ENCODE measurements at regions not wholly inside any gene's neighbourhood (a gene's known extent, or its start where the extent isn't known, plus 50 kb on each side); places are given as distances from the start of the nearest gene placed in this dataset.
A peak's percentile ranks its signal among the peaks of the same experiment; 100 is the strongest.

DNA sequence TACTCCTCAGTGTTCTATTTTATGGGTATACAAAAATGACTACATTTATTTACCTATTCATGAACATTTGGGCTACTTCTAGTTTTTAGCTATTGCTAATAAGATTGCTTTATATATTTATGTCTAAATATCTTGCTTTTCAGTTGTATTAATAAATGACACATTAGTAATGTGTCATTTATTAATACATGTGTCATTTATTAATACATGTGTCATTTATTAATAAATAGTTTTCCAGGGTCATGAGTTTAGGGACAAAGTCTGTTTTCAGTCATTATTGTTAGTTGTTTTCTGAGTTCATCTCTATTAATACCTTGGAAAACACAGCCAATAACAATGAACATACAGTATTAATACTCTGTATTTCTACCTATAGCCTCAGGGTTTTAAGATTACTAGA is 1630.7 kb upstream of the IGFBP7 start:
- H3K27me3 ChIP-seq, result no peaks in the 10 kb centered on the region
- no peak overlapping the region for H3K4me3 ChIP-seq
- no peak overlapping the region for H3K27ac ChIP-seq
- DNase-seq (ENCODE audit: low read depth in 1 of 2, low spot score in 1 of 2), result no peak
- H3K9me3 ChIP-seq (ENCODE audit: low read depth), result no peaks in the 10 kb centered on the region
- H3K36me3 ChIP-seq, result no peaks in the 10 kb centered on the region
- no peaks in the 10 kb centered on the region for H3K4me1 ChIP-seq (ENCODE audit: low read depth)
- TF ChIP-seq, protein P1, sequence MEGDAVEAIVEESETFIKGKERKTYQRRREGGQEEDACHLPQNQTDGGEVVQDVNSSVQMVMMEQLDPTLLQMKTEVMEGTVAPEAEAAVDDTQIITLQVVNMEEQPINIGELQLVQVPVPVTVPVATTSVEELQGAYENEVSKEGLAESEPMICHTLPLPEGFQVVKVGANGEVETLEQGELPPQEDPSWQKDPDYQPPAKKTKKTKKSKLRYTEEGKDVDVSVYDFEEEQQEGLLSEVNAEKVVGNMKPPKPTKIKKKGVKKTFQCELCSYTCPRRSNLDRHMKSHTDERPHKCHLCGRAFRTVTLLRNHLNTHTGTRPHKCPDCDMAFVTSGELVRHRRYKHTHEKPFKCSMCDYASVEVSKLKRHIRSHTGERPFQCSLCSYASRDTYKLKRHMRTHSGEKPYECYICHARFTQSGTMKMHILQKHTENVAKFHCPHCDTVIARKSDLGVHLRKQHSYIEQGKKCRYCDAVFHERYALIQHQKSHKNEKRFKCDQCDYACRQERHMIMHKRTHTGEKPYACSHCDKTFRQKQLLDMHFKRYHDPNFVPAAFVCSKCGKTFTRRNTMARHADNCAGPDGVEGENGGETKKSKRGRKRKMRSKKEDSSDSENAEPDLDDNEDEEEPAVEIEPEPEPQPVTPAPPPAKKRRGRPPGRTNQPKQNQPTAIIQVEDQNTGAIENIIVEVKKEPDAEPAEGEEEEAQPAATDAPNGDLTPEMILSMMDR (IDR thresholded peaks at IDR 0.05; ENCODE audit: low read depth, low read length), result no peak

DNA sequence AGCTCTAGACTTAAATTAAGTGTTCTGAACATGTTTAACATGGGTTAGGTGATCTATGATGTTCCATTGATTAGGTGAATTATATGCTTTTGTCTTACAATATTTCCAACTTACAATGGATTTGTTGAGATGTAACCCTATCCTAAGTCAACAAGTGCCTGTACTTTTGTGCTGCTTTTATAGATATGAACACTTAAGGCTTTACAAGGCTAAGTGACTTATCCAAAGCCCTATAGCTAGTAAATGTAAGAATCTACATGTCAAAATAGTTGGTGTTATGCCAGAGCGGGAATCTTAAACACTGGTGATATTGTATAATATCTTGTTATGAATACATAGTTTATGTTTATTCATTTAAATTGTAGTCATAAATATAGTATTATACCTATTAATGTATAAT is 1629.1 kb upstream of the IGFBP7 start:
- H3K27me3 ChIP-seq, result no peaks in the 10 kb centered on the region
- H3K4me3 ChIP-seq, result no peak overlapping the region
- H3K9me3 ChIP-seq (ENCODE audit: low read depth), result no peaks in the 10 kb centered on the region
- no peaks in the 10 kb centered on the region for H3K4me1 ChIP-seq (ENCODE audit: low read depth)
- TF ChIP-seq, protein P1 (IDR thresholded peaks at IDR 0.05; ENCODE audit: low read depth, low read length), result no peak
- H3K36me3 ChIP-seq, result no peaks in the 10 kb centered on the region
- H3K27ac ChIP-seq, result no peak overlapping the region
- no peak for DNase-seq (ENCODE audit: low read depth in 1 of 2, low spot score in 1 of 2)

DNA sequence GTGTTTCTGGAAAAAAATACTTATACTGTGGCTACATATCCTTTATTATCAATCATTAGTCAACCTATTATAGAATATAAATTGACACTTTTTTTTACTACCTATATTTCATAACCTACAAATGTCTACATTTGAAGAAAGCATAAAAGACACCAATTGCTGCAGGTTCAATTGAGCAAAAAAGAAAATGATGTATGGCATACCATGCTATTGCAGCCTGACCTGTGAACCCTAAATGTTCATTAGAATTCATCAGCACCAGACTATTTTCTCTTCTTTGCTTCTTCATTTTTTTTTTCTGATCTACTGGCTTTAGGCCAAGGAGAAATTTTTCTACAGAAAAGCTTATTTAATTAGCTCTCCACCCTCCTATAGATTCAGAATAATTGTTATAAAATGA is 1628.2 kb upstream of the IGFBP7 start:
- TF ChIP-seq, protein P1 (IDR thresholded peaks at IDR 0.05; ENCODE audit: low read depth, low read length), result no peak

DNA sequence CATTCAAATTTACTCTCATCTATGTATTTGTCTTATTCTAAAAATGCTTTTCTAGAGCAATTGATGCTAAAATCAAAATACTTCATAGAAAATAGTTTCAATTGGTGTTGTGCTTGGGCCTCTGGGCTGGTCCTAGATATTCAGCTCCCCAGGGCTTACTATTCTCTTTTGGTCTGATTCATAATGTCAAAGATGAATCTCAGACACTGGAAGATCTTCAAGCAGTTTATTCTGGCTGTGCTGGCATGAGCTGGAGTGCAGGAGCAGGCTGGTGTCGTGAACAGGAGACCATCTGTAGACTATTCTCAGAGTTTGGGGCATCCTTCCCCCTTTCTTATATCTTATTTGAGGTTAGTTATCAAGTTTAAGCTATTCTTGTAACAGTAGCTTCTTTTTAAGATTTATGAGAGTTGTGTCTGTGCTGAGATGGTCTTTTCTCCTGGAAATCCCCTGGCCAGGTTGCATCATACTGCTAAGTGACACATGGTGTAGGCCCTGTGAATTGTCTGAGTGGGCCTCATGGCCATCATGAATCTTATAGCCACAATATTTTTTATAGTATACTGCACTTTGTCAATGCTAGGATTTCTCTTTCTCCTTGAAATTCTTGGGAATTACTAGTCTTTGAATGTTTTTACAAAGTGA is 1624.0 kb upstream of the IGFBP7 start:
- no peak for DNase-seq (ENCODE audit: low read depth in 1 of 2, low spot score in 1 of 2)
- TF ChIP-seq, protein P1 (IDR thresholded peaks at IDR 0.05; ENCODE audit: low read depth, low read length), result no peak
- Histone ChIP-seq H3K27ac (no peak overlapping the region), H3K27me3 (no peaks in the 10 kb centered on the region), H3K4me1 (ENCODE audit: low read depth) (peaks cover 4% of the 10 kb centered on the region), H3K36me3 (no peaks in the 10 kb centered on the region), H3K4me3 (no peak overlapping the region), H3K9me3 (ENCODE audit: low read depth) (no peaks in the 10 kb centered on the region)

More for the DNA sequence above, 1628.2 kb upstream of the IGFBP7 start:
- no peak overlapping the region for H3K4me3 ChIP-seq
- no peaks in the 10 kb centered on the region for H3K27me3 ChIP-seq
- no peak overlapping the region for H3K27ac ChIP-seq
- no peaks in the 10 kb centered on the region for H3K36me3 ChIP-seq
- DNase-seq (ENCODE audit: low read depth in 1 of 2, low spot score in 1 of 2), result no peak
- no peaks in the 10 kb centered on the region for H3K9me3 ChIP-seq (ENCODE audit: low read depth)
- peaks cover under 1% of the 10 kb centered on the region for H3K4me1 ChIP-seq (ENCODE audit: low read depth)

DNA sequence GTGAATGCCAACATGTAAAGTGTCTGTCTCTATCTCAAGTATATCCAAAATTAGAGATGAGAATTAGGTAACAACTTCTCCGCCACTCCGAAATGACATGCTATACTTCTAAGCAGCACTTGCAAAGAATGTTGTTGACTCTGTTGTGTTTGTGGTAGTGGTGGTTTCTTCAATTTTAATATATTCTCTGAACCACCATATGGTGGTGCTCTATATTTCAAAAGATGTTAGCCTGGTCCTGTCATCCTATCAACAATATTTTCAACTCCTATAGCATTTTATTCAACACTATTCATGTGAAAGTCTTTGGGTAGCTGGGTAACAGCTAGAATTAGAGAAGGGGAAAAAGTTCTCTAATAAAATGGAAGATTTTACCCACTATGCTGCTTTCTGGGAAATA is 1622.8 kb upstream of the IGFBP7 start:
- no peaks in the 10 kb centered on the region for H3K9me3 ChIP-seq (ENCODE audit: low read depth)
- H3K4me3 ChIP-seq, result no peak overlapping the region
- no peaks in the 10 kb centered on the region for H3K27me3 ChIP-seq
- peaks cover 4% of the 10 kb centered on the region for H3K4me1 ChIP-seq (ENCODE audit: low read depth)
- TF ChIP-seq, protein P1 (IDR thresholded peaks at IDR 0.05; ENCODE audit: low read depth, low read length), result no peak
- peak in 1 of 2 donors; percentile 7 for DNase-seq (ENCODE audit: low read depth in 1 of 2, low spot score in 1 of 2)
- no peaks in the 10 kb centered on the region for H3K36me3 ChIP-seq
- H3K27ac ChIP-seq, result no peak overlapping the region

All from cardiac muscle cell (in vitro differentiated cells and primary cell).